Activated B cell treated with CpG ODN at 0.5 μM for 24 hours (primary cell): ENCODE measurements at regions not wholly inside any gene's neighbourhood (a gene's known extent, or its start where the extent isn't known, plus 50 kb on each side); places are given as distances from the start of the nearest gene placed in this dataset.
"Not testable (repeated sequence)": the region's sequence is repeated elsewhere in the genome, so short reads cannot be mapped to it uniquely, and the experiment has no call there.

Experiments used
- ATAC-seq: fragments of 200-7000 bp; cut with Tn5 transposase; one replicate; pipeline ENCODE4 v1.10.0; 2021; ENCODE audit warnings: low read depth, mild to moderate bottlenecking, moderate library complexity
- CTCF ChIA-PET: fragments of 350-600 bp; sonication (Branson Sonifier 250); formaldehyde crosslinking; loops from one replicate; lab custom pipeline; 2021; ENCODE audit warnings: antibody characterized with exemption; lab: Charles Lee
- POLR2A ChIA-PET: fragments of 350-600 bp; sonication (Branson Sonifier 250); formaldehyde crosslinking; loops from one replicate; lab custom pipeline; 2021; ENCODE audit warnings: antibody characterized with exemption; lab: Charles Lee
- DNase-seq: peaks from one replicate; pipeline ENCODE4 v3.0.0; 2022
- H3K27ac Mint-ChIP-seq: one replicate; pipeline ENCODE4 v1.8.0; 2020; ENCODE audit warnings: mixed read lengths
- H3K27me3 Mint-ChIP-seq: one replicate; pipeline ENCODE4 v1.8.0; 2021; ENCODE audit warnings: mixed read lengths
- H3K36me3 Mint-ChIP-seq: one replicate; pipeline ENCODE4 v1.8.0; 2021; ENCODE audit warnings: low read depth, mixed read lengths
- H3K4me1 Mint-ChIP-seq: one replicate; pipeline ENCODE4 v1.8.0; 2021; ENCODE audit warnings: mixed read lengths
- H3K4me3 Mint-ChIP-seq: one replicate; pipeline ENCODE4 v1.8.0; 2020; ENCODE audit warnings: mild to moderate bottlenecking, mixed read lengths
- H3K9me3 Mint-ChIP-seq: one replicate; pipeline ENCODE4 v1.8.0; 2020; ENCODE audit warnings: mixed read lengths
- intact Hi-C: fragments of 100-400 bp; cut with micrococcal nuclease; formaldehyde crosslinking; loops from one replicate; pipeline ENCODE4 v1.15.1; 2024
- TF ChIP-seq, protein P1 (sequence below): fragments of 200-600 bp; IDR thresholded peaks from one replicate; pipeline ENCODE4 v1.8.0; 2022; ENCODE audit warnings: antibody characterized with exemption, mild to moderate bottlenecking

DNA sequence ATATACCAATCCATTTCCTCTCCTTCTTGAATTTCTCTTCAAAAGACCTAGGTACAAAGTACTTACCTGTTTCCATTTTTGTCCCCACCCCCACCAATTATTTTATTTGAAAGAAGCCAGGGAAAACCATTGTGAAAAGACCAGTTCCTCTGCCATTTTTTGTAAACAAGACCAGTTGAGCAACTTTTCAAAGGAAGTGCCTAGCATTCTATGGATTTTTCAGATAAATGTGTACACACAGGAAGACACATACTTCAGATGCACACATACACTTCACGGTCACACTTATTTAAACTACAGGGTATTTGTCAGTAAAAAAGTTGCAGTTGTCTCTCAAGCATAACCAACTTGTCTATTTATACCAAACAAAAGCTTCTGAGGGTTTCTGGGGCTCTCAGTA is 587.2 kb upstream of the KLHL4 start:
- Mint-ChIP-seq H3K27ac (no peak overlapping the region), H3K4me3 (no peak overlapping the region), H3K36me3 (no peaks in the 10 kb centered on the region), H3K4me1 (no peaks in the 10 kb centered on the region), H3K9me3 (peaks cover 3% of the 10 kb centered on the region), H3K27me3 (no peaks in the 10 kb centered on the region)
- DNase-seq (no peak), ATAC-seq (no peak)
- ChIA-PET CTCF (no interaction called here), POLR2A (no interaction called here)
- intact Hi-C loops: no loop called here
- TF ChIP-seq, protein P1, sequence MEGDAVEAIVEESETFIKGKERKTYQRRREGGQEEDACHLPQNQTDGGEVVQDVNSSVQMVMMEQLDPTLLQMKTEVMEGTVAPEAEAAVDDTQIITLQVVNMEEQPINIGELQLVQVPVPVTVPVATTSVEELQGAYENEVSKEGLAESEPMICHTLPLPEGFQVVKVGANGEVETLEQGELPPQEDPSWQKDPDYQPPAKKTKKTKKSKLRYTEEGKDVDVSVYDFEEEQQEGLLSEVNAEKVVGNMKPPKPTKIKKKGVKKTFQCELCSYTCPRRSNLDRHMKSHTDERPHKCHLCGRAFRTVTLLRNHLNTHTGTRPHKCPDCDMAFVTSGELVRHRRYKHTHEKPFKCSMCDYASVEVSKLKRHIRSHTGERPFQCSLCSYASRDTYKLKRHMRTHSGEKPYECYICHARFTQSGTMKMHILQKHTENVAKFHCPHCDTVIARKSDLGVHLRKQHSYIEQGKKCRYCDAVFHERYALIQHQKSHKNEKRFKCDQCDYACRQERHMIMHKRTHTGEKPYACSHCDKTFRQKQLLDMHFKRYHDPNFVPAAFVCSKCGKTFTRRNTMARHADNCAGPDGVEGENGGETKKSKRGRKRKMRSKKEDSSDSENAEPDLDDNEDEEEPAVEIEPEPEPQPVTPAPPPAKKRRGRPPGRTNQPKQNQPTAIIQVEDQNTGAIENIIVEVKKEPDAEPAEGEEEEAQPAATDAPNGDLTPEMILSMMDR: no peak

DNA sequence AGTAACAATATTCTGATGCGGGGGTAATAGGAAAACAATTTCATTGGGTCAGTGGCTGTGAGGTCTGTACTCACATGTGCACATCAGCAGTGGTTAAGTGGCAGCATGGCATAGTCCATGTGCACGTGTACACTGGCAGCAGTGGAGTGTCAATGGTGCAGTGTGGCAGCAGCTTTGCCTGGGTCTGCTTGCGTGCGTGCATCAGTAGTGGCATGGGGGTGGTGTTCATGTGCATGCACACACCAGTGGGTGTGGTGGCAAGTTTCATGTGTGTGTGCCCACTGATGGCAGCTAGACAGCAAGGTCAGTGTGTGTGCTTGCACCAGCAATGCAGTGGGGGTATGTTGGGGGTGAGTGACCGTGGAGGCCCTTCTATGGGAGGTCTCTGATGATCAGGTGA is 581.6 kb upstream of the KLHL4 start:
- TF ChIP-seq, protein P1: no peak
- H3K27ac Mint-ChIP-seq: no peak overlapping the region
- intact Hi-C loops: no loop called here
- no peak overlapping the region for H3K4me3 Mint-ChIP-seq
- POLR2A ChIA-PET: no interaction called here
- H3K27me3 Mint-ChIP-seq: no peaks in the 10 kb centered on the region
- DNase-seq: no peak
- no peaks in the 10 kb centered on the region for H3K36me3 Mint-ChIP-seq
- ATAC-seq: no peak
- H3K4me1 Mint-ChIP-seq: no peaks in the 10 kb centered on the region
- H3K9me3 Mint-ChIP-seq: peaks cover 3% of the 10 kb centered on the region
- CTCF ChIA-PET: no interaction called here

GRCh38 chrX:86946569-86946968 is 571.0 kb upstream of the KLHL4 start:
- Mint-ChIP-seq H3K4me3 (no peak overlapping the region), H3K36me3 (no peaks in the 10 kb centered on the region), H3K9me3 (no peaks in the 10 kb centered on the region), H3K4me1 (no peaks in the 10 kb centered on the region), H3K27ac (no peak overlapping the region), H3K27me3 (no peaks in the 10 kb centered on the region)
- ATAC-seq (no peak), DNase-seq (no peak)
- intact Hi-C loops: loop anchor here (5.0 to 10.0 kb wide), 2 partner anchors 812 to 1319 kb away; no protein-coding TSS in a partner anchor
- ChIA-PET CTCF (no interaction called here), POLR2A (no interaction called here)
- TF ChIP-seq, protein P1: no peak

DNA sequence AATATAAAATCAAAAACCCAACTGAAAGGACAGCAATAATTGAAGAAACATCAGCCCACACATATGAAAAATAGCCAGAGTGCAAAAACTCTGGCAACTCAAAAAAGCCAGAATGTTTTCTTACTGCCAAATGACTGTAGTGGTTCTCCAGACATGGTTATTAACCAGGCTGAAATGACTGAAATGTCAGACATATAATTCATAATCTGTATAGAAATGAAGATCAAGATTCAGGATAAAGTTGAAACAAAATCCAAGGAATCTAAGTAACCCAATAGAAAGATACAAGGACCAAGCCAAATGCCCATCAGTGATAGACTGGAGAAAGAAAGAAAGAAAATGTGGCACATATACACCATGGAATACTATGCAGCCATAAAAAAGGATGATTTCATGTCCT is 553.3 kb upstream of the KLHL4 start:
- Mint-ChIP-seq H3K27me3 (no peaks in the 10 kb centered on the region), H3K4me3 (no peak overlapping the region), H3K4me1 (no peaks in the 10 kb centered on the region), H3K36me3 (no peaks in the 10 kb centered on the region), H3K27ac (no peak overlapping the region), H3K9me3 (peaks cover 3% of the 10 kb centered on the region)
- intact Hi-C loops: no loop called here
- no peak for ATAC-seq
- TF ChIP-seq, protein P1: no peak
- POLR2A ChIA-PET: no interaction called here
- CTCF ChIA-PET: no interaction called here
- no peak for DNase-seq

DNA sequence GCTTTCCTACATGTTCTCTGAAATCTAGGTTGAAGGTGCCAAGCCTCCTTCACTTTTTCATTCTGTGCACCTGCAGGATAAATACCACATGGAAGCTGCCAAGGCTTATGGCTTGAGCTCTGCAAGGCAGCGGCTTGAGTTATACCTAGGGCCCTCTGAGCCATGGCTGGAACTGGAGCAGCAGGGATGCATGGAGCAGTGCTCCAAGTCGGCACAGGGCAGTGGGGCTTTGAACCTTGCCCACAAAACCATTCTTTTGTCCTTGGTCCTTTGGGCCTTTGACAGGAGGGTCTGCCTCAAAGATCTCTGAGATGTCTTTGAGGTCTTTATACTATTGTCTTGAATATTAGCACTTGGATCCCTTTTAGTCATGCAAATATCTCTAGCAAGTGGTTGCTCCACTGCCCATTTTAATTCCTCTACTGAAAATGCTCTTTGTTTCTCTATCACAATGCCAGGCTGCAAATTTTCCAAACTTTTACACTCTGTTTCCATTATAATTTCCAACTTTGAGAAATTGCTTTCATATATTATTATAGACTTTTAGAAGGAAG is 536.2 kb upstream of the KLHL4 start:
- TF ChIP-seq, protein P1: no peak
- ATAC-seq: no peak
- no peaks in the 10 kb centered on the region for H3K36me3 Mint-ChIP-seq
- POLR2A ChIA-PET: no interaction called here
- no peak for DNase-seq
- intact Hi-C loops: no loop called here
- no peak overlapping the region for H3K27ac Mint-ChIP-seq
- no peaks in the 10 kb centered on the region for H3K9me3 Mint-ChIP-seq
- no peaks in the 10 kb centered on the region for H3K4me1 Mint-ChIP-seq
- H3K4me3 Mint-ChIP-seq: no peak overlapping the region
- CTCF ChIA-PET: no interaction called here
- H3K27me3 Mint-ChIP-seq: no peaks in the 10 kb centered on the region

- CTCF ChIA-PET, H3K27me3 Mint-ChIP-seq, H3K27ac Mint-ChIP-seq, H3K4me1 Mint-ChIP-seq, POLR2A ChIA-PET, H3K9me3 Mint-ChIP-seq, DNase-seq, H3K36me3 Mint-ChIP-seq, H3K4me3 Mint-ChIP-seq, ATAC-seq, intact Hi-C loops: not testable (repeated sequence)
Observed at GRCh38 chrX:86987351-86987750, 530.3 kb upstream of the KLHL4 start.
